Body of pancreas (tissue), 4 donors: ENCODE measurements at regions not wholly inside any gene's neighbourhood (a gene's known extent, or its start where the extent isn't known, plus 50 kb on each side); places are given as distances from the start of the nearest gene placed in this dataset.
"Not testable (repeated sequence)": the region's sequence is repeated elsewhere in the genome, so short reads cannot be mapped to it uniquely, and the experiment has no call there.

Source experiments
- ATAC-seq: fragments of 150-250 bp; one replicate; pipeline ENCODE4 v1.9.1; 2016
- DNase-seq, 4 donors: peaks; one replicate each; pipeline ENCODE4 v3.0.0-alpha.2; 2019
- H3K27ac ChIP-seq, 4 donors: fragments of 200-600 bp; sonication (generic); 1 replicate in 3 of 4; 2 replicates in 1 of 4; pipeline versions ENCODE4 v1.5.1 to v1.6.1; 2016 to 2019; ENCODE audit warnings: mild to moderate bottlenecking in 1 of 4, mixed read lengths in 1 of 4, moderate library complexity in 1 of 4
- H3K27me3 ChIP-seq, 2 donors: fragments of 200-600 bp; sonication (generic); one replicate each; pipeline ENCODE4 v1.6.0; 2016; ENCODE audit warnings: mild to moderate bottlenecking in 1 of 2
- H3K36me3 ChIP-seq, 2 donors: fragments of 200-600 bp; sonication (generic); replicated peaks in 1 of 2; 2 replicates each; pipeline ENCODE4 v1.5.1; 2016; ENCODE audit warnings: low read depth in 2 of 2; ENCODE audit not compliant: insufficient read depth in 1 of 2
- H3K4me1 ChIP-seq: fragments of 200-600 bp; sonication (generic); one replicate; pipeline ENCODE4 v1.6.0; 2016
- H3K4me3 ChIP-seq, 2 donors: fragments of 200-600 bp; sonication (generic); 1 replicate in 1 of 2; 2 replicates in 1 of 2; pipeline ENCODE4 v1.5.1; 2016 to 2019
- H3K9me3 ChIP-seq, 3 donors: fragments of 200-600 bp; sonication (generic); 1 replicate in 2 of 3; 2 replicates in 1 of 3; pipeline ENCODE4 v1.5.1; 2016
- CTCF ChIP-seq, 7 experiments: fragments of 450-650 bp in 4 of 7; fragments of 200-600 bp in 3 of 7; sonication (generic) in 3 of 7; IDR thresholded peaks; one replicate each; pipeline ENCODE4 v1.5.1; 2016 to 2019; ENCODE audit warnings: antibody characterized with exemption in 7 of 7
- POLR2A ChIP-seq, 3 donors: fragments of 450-650 bp; IDR thresholded peaks; one replicate each; pipeline ENCODE4 v1.6.1; 2016; ENCODE audit warnings: antibody characterized with exemption in 3 of 3, mild to moderate bottlenecking in 2 of 3
- WGBS, 2 donors: methylation state at CpG; one replicate each; pipeline ENCODE4 v1.1.5; 2017; 5-methylcytosine and 5-hydroxymethylcytosine counted together
- intact Hi-C: fragments of 100-400 bp; cut with DNase I; formaldehyde crosslinking; loops from one replicate; pipeline ENCODE4 v1.15.1; 2023

GRCh38 chr3:26018889-26019288, 229.0 kb downstream of the OXSM start:
- no peak overlapping the region for H3K27ac ChIP-seq
- H3K4me3 ChIP-seq = no peak overlapping the region
- H3K9me3 ChIP-seq = no peaks in the 10 kb centered on the region
- no peak for ATAC-seq
- DNase-seq = no peak
- no peaks in the 10 kb centered on the region for H3K4me1 ChIP-seq
- no peaks in the 10 kb centered on the region for H3K36me3 ChIP-seq
- intact Hi-C loops = no loop called here
- H3K27me3 ChIP-seq = no peaks in the 10 kb centered on the region
- TF ChIP-seq POLR2A (IDR thresholded peaks at IDR 0.05) (no peak), CTCF (IDR thresholded peaks at IDR 0.05) (no peak)
- WGBS, 2 donors = 80 to 91% methylated on average over 1 of the region's 1 CpG

GRCh38 chr3:26024206-26024605, 234.3 kb downstream of the OXSM start:
- DNase-seq, intact Hi-C loops, ATAC-seq, H3K4me1 ChIP-seq, H3K27ac ChIP-seq, H3K27me3 ChIP-seq, H3K36me3 ChIP-seq, H3K4me3 ChIP-seq, H3K9me3 ChIP-seq: not testable (repeated sequence)
- WGBS, 2 donors = 80 to 83% methylated on average over 3 of the region's 3 CpGs

GRCh38 chr3:26029321-26029720, 239.4 kb downstream of the OXSM start:
- WGBS, 2 donors = 61 to 71% methylated on average over 2 of the region's 2 CpGs
- Histone ChIP-seq H3K9me3 (no peaks in the 10 kb centered on the region), H3K4me1 (no peaks in the 10 kb centered on the region), H3K36me3 (no peaks in the 10 kb centered on the region), H3K4me3 (no peak overlapping the region), H3K27me3 (no peaks in the 10 kb centered on the region), H3K27ac (no peak overlapping the region)
- no peak for DNase-seq
- TF ChIP-seq POLR2A (IDR thresholded peaks at IDR 0.05) (no peak), CTCF (IDR thresholded peaks at IDR 0.05) (no peak)
- no peak for ATAC-seq
- intact Hi-C loops = no loop called here

DNA sequence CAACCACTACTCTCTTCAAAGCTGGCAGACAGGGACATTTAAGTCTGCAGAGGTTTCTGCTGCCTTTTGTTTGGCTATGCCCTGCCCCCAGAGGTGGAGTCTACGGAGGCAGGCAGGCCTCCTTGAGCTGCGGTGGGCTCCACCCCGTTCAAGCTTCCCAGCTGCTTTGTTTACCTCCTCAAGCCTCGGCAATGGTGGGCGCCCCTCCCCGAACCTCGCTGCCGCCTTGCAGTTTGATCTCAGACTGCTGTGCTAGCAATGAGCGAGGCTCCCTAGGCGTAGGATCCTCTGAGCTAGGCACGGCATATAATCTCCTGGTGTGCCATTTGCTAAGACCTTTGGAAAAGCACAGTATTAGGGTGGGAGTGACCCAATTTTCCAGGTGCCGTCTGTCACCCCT, 252.2 kb downstream of the OXSM start:
- H3K9me3 ChIP-seq, H3K4me1 ChIP-seq, H3K4me3 ChIP-seq, intact Hi-C loops, H3K36me3 ChIP-seq, DNase-seq, H3K27ac ChIP-seq, ATAC-seq, H3K27me3 ChIP-seq: not testable (repeated sequence)
- 74 to 88% methylated on average over 9 of the region's 12 CpGs for whole genome bisulfite sequencing, 2 donors

GRCh38 chr3:26049951-26050350, 260.1 kb downstream of the OXSM start:
- no peak overlapping the region for H3K4me3 ChIP-seq
- no peaks in the 10 kb centered on the region for H3K36me3 ChIP-seq
- TF ChIP-seq POLR2A (IDR thresholded peaks at IDR 0.05) = no peak
- TF ChIP-seq CTCF (IDR thresholded peaks at IDR 0.05) = no peak
- H3K27me3 ChIP-seq = no peaks in the 10 kb centered on the region
- H3K9me3 ChIP-seq = no peaks in the 10 kb centered on the region
- DNase-seq (no peak), ATAC-seq (no peak)
- no peaks in the 10 kb centered on the region for H3K4me1 ChIP-seq
- H3K27ac ChIP-seq = no peak overlapping the region
- intact Hi-C loops = no loop called here
- WGBS, 2 donors = 36 to 37% methylated on average over 1 of the region's 1 CpG

GRCh38 chr3:26050776-26051175, 260.9 kb downstream of the OXSM start:
- H3K36me3 ChIP-seq = no peaks in the 10 kb centered on the region
- no peak for ATAC-seq
- H3K27ac ChIP-seq = no peak overlapping the region
- H3K9me3 ChIP-seq = no peaks in the 10 kb centered on the region
- DNase-seq = no peak
- no peaks in the 10 kb centered on the region for H3K27me3 ChIP-seq
- no peaks in the 10 kb centered on the region for H3K4me1 ChIP-seq
- intact Hi-C loops = no loop called here
- 42 to 49% methylated on average over 1 of the region's 1 CpG for WGBS, 2 donors
- H3K4me3 ChIP-seq = no peak overlapping the region
- TF ChIP-seq CTCF (IDR thresholded peaks at IDR 0.05) (no peak), POLR2A (IDR thresholded peaks at IDR 0.05) (no peak)
